Fibroblast of skin of right quadriceps (primary cell): ENCODE measurements at regions not wholly inside any gene's neighbourhood (a gene's known extent, or its start where the extent isn't known, plus 50 kb on each side); places are given as distances from the start of the nearest gene placed in this dataset.
"Not testable (repeated sequence)": the region's sequence is repeated elsewhere in the genome, so short reads cannot be mapped to it uniquely, and the experiment has no call there.

Source experiments
- DNase-seq: peaks from one replicate; pipeline ENCODE4 v3.0.0-alpha.2; 2013

- no peak for DNase-seq
These were observed 337.7 kb downstream of the TMEM121 start for GRCh38 chr14:105864116-105864515.

- DNase-seq, result no peak
These were observed 338.4 kb downstream of the TMEM121 start for GRCh38 chr14:105864651-105865265.

DNA sequence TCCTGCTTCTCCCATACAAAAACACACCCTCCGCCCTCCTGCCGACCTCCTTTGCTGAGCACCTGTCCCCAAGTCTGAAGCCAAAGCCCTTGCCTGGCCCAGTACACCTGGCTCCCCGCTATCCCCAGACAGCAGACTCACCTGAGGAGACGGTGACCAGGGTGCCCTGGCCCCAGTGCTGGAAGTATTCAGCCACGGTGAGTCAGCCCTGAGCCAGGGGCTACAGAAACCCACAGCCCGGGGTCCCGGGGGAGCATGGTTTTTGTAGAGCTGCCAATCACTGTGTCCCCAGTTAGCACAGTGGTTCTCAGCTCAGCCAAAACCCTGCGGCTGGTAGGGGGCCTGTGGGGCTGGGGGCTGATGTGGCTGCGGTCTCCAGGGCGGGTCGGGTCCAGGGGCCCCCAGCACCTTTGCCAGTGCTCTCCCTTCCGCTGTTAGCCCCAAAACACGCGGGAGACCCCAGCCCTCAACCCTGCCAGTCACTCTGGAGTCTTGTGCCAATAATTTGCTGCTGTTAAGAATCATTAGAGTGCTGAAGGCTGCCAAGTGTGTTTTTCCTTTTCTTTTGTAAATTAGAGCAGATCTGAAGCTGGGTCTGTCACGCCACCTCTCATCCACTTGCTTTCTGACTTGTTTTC is 339.0 kb downstream of the TMEM121 start:
- no peak for DNase-seq

- DNase-seq, result no peak
These were observed 339.8 kb downstream of the TMEM121 start for GRCh38 chr14:105865904-105866840.

- DNase-seq, result no peak
These were observed 340.5 kb downstream of the TMEM121 start for GRCh38 chr14:105866841-105867321.

- DNase-seq, result no peak
These were observed 341.7 kb downstream of the TMEM121 start for GRCh38 chr14:105867961-105868599.

- DNase-seq, result no peak
These were observed 345.2 kb downstream of the TMEM121 start for GRCh38 chr14:105871590-105871989.

- DNase-seq, result no peak
These were observed 347.6 kb downstream of the TMEM121 start for GRCh38 chr14:105873870-105874512.

GRCh38 chr14:105876158-105876557 is 349.8 kb downstream of the TMEM121 start:
- no peak for DNase-seq

GRCh38 chr14:105876829-105877228 is 350.4 kb downstream of the TMEM121 start:
- DNase-seq, result no peak

DNA sequence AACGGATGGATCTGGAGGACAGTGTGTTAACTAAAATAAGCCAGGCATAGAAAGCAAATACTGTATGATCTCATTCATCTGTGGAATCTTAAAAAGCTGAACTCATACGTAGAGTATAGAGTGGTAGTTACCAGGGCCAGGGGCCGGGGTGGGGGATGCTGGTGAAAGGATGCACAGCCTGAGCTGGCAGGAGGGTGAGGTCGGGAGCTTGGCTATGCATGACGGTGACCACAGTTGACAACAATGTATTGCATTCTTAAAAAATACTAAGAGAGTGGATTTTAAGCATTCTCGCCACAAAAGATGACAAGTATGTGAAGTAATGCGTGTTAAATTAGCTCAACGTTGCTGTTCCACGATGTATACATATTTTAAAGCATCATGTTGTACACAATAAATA is 351.3 kb downstream of the TMEM121 start:
- DNase-seq, result no peak

- DNase-seq, result no peak
These were observed 351.7 kb downstream of the TMEM121 start for GRCh38 chr14:105878125-105878524.

DNA sequence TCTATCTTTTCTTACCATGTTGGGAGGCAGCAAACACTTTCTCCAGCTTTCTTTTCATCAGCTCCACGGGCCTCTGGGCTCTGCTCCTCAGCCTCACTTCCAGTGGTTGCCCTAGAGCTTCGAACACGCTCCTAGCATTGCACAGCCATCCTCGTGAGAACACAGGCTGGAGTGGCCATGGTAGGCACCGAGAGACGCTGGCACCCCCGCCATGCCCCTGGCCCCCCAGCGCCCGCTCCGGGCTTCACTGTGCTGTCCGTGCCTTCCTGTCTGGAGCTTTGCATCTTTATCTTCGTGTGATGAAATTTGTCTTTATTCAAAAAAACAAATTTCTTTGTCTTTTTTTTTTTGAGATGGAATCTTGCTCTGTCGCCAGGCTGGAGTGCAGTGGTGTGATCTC is 352.2 kb downstream of the TMEM121 start:
- DNase-seq, result no peak

GRCh38 chr14:105879503-105879866 is 353.1 kb downstream of the TMEM121 start:
- DNase-seq, result no peak

GRCh38 chr14:105879867-105880561 is 353.6 kb downstream of the TMEM121 start:
- no peak for DNase-seq

DNA sequence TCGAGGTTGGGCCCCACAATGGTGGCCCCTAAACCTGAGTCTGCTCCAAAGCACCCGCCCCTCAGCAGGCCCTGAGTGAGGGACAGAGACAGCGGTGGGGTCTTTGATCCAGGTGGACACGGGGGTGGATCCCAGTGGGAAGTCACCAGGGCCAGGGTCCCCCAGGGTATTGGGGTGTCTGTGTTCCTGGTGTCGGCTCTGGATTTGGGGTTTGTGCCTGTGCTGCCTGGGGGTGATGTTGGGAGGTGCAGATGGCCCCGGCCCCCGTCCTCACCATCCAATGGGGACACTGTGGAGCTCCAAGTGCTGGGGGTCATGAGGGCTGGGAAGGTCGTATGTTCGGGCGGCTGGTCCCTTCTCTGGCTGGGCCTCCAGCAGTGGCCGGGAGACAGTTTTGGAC is 354.2 kb downstream of the TMEM121 start:
- DNase-seq, result no peak

- no peak for DNase-seq
These were observed 354.9 kb downstream of the TMEM121 start for GRCh38 chr14:105881021-105881930.

- not testable (repeated sequence) for DNase-seq
These were observed 355.6 kb downstream of the TMEM121 start for GRCh38 chr14:105882011-105882410.

- DNase-seq, result no peak
These were observed 356.2 kb downstream of the TMEM121 start for GRCh38 chr14:105882626-105883025.

DNA sequence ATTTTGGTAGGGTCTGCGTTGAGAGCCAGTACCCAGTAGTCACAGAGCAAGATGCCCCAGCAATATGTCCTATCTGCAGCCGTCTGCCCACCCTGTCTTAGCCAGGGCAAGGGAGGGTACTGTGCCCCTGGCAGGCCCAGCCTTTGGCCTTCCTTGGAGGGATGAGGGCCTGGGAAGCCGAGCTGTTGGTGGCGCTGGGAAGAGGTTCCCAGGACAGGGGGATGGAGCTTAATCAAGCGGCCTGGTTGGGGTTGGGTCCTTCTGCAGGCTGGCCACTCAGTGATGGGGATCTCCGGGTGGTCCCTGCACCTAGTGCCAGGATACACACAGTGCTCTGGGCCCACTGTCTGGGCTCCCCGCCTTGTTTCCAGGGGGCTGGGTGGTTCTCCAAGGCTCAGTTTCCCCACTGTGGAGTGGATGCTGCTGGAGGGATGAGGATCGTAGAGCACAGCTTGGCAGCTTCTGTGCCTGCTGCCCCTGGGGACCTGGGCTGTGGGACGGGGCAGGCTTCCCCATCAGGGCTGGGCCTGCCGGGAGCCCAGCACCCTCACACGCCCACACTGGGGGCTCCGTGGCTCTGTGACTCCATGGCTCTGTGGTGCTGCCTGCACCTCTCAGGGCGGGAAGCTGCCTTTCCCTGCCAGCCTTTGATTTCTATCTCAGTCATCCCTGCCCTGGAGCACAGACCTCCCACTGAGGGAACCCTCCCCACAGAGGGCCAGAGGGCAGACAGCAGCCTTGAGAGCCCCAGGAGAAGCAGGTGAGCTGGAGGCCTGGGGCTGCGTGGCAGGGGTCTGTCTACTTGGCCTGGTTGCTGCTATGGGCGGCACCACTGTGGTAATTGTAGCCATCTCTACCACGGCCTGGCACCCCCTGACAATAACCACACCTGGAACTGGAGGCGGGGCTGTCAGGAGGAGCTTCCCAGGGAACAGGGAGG is 357.0 kb downstream of the TMEM121 start:
- no peak for DNase-seq
